HG02571 (cell line): ENCODE measurements at regions not wholly inside any gene's neighbourhood (a gene's known extent, or its start where the extent isn't known, plus 50 kb on each side); places are given as distances from the start of the nearest gene placed in this dataset.
"Not testable (repeated sequence)": the region's sequence is repeated elsewhere in the genome, so short reads cannot be mapped to it uniquely, and the experiment has no call there.

ENCODE experiments used
- ATAC-seq: cut with Tn5 transposase; IDR thresholded peaks from one replicate; pipeline ENCODE4 v1.9.1; 2021; ENCODE audit warnings: mild to moderate bottlenecking, moderate library complexity; ENCODE audit not compliant: unreplicated experiment

DNA sequence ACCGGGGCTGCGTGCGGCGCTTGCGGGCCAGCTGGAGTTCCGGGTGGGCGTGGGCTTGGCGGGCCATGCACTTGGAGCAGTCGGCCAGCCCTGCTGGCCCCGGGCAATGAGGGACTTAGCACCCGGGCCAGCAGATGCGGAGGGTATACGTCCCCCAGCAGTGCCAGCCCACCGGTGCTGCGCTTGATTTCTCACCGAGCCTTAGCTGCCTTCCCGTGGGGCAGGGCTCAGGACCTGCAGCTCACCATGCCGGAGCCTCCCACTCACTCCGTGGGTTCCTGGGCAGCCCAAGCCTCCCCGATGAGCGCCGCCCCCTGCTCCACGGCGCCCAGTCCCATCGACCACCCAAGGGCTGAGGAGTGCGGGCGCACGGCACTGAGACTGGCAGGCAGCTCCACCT lies 51.4 kb upstream of the INPP4B start:
- ATAC-seq: not testable (repeated sequence)

DNA sequence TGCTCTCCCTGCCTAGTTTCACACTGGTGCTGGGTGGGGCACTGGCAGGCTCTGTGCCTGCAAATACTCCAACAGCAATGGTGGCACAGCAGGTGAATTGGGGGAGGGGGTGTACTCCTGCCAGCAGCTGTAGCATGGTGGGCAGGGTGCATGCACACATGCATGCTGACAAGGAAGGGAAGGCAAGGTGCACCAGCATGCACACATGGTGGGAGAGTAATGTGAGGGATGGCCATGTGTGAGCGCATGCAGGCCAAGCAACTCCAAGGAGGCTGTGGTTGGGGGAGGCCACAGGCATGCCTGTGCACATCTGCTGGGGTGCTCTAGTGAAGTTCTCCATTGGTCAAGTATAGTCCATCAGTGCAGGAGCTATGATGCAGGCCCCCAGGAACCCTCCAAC lies 54.5 kb upstream of the INPP4B start:
- ATAC-seq: no peak

DNA sequence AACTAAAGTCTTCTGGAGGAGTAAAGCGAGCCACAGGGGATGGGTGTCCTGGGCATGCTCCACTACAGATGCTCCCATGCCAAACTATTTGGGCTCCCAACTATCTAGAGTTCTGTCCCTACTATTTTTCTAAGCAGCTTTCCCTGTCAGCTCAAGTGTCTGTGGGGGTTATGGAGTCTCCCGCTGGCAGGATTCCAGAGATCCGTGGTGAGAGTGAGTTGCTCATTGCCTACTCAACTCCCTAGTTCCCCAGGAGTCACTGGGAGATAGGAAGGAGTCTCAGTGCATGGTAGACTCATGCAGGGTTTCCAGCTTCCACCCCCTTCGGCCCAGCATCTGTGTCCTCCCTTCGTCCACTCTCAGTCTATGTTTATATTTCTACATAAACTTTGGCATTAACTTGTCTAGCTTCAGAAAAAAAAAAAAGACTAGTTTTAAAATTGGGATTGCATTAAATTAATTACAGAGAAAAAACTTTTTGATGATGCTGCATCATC lies 55.1 kb upstream of the INPP4B start:
- no peak for ATAC-seq

DNA sequence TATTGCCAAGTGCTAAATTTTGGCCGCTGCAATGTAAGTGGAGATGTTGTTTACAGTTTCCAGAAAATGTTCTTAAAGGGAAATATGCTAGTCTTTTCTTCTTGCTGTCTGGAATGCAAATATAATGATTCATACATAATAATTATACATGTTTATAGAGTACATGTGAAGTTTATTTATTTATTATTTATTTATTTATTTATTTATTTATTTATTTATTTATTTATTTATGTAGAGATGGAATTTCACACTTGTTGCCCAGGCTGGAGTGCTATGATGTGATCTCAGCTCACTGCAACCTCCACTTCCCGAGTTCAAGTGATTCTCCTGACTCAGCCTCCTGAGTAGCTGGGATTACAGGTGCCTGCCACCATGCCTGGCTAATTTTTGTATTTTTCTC lies 57.5 kb upstream of the INPP4B start:
- not testable (repeated sequence) for ATAC-seq

DNA sequence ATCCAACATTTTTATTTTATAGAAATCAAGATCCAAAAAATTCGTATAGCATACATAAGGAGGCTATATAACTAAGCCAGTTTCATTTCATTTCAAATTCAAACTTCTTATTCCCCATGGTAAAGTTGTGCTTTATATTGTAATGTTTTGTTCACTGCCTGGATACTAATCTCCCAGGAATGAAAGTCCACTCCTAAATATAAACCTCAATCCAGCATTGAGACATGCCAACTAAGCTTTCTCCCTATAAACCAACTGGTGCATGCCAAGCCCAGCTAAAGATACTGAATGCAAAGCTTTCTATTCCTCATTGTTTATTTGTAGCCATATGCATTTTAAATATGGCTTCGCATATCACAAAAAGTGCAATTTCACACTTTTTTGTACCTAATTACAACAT lies 63.8 kb upstream of the INPP4B start:
- ATAC-seq: no peak

DNA sequence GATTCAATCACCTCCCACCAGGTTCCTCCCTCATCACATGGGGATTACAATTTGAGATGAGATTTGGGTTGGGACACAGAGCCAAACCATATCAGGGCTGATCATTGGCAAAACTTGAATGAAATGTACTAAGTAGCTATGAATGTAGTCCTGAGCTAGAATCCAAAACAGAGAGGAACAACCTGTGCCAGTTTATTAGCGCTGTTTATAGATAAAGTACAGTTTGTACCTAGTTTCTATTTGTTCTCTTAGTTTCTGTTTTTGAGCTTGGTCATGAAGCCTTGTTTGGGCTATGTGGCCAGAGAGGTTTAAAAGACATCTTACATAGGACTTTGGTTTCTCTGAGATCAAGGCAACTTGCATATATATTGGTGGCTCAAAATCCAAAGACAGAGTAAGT lies 66.9 kb upstream of the INPP4B start:
- ATAC-seq: no peak

DNA sequence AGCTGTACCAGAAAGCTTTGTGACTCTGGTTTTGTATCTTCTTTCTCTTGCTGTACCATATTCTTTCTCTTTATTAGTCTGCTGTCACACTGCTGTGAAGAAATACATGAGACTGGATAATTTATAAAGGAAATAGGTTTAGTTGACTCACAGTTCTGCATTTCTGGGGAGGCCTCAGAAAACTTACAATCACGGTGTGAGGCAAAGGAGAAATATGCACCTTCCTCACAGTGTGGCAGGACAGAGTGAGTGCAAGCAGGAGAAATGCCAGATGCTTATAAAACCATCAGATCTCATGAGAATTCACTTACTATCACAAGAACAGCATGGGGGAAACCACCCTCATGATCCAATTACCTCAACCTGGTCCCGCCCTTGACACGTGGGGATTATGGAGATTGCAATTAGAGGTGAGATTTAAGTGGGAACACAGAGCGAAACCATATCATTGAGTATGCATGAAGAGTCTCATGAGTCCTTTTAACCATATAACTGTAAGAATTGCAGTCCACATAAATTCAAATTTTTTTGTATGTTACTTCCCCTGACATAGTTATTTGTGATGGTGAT lies 67.4 kb upstream of the INPP4B start:
- ATAC-seq: no peak

DNA sequence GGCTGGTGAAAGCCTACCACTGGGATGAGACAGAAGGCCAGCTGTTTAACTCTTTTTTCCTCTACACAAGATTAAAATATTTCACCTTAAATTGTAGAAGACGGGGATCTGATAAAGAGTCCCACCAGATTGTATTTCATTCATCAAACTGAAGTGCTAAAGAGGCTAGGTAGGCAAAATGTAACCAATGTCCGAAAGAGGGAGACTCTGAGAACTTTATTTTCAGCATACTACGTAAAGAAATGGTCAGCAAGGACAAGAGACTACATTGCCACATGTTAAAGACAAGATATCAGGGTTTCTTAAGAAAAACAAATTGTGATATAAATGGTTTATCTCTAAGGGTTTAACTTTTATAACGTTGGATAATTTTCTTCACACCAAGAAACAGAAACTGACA lies 71.6 kb upstream of the INPP4B start:
- no peak for ATAC-seq

DNA sequence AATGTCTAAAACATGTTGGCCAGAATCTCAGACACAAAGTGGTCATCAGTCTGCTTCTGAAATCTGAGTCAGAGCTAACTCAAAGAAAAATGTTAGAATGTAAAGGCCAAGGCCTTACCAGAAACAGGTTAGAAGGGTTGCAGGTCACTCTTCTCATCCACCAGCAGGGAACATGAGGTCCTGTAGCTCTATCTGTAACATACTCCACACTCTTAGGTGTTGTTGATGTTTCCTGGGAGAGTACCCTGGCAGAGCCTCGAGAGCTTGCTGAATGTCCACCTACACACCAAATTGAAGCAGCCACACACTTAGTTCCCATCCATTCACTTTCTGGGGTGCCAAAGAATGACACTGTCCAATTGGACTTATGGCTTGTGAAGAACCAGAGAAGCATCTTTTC lies 76.6 kb upstream of the INPP4B start:
- ATAC-seq: no peak

DNA sequence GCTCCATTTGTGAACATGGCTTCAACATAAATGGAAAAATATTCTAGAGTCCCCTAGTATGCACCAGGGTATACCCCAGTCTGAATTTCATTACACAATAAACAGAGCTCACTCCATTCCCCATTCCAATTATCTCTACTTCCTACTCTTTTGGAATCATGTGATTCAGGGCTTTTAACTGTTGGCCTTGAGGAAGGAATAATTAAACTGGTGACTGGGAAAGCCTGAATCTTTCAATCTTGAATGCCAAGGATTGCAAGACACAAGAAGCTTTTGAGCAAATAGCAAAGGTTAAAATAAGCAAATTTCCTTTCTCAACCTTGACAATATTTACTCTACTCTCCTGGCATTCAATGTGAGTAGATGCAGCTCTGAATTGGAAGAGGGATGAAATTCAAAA lies 77.5 kb upstream of the INPP4B start:
- no peak for ATAC-seq

DNA sequence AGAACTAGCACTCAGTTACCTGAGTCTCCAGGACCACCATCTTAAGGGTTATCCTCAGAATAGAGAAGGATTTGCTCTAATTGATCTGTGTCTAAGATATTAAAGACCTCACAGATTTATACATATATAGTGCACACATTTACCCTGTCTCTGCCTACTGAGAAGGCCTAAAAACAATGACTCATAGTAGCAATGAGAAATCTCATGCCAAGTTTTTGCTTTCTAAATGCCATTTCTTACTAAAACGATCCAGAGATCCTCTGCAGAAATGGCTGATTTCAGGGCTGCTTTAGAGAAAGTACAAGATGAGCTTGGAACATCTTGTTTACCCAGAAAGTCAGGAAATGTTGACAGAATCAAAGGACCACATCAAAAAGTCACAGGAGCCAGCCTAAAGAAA lies 79.1 kb upstream of the INPP4B start:
- no peak for ATAC-seq

DNA sequence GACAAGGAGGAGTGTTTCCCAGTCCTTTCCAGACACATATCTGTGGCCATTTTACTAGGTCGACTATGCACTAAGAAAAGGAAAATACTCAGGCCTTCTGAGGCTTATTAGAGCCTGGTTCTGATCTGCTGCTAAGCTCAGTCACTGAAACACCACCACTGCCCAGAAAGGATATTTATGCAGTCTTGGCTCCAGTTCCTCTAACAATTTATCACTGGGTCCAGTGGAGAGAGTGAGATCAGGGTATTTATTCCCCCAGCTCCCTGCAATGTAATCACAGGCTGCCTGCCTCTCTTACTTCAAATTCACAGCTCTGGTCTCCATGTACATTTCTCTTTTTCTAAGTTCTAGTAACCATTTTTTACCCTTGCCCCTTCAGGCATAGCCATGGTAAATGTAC lies 81.6 kb upstream of the INPP4B start:
- no peak for ATAC-seq

DNA sequence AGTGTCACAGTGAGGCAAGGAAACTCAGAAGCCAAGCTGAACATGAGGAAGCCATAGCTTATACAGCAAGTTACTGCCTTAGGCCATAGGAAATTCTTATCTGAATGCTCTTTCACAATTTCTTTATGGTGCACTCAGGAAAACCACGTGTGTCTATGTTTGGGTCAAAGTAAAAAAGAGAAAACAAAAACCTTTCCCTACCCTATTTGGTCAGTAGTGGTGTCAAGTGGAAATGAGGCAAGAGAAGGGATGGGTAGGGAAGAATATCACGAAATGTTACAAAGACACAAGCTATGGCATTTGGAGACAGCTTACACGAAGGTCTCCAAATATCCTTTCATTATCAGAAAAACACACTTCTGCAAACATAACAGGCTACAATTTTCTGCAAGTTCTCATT lies 83.4 kb upstream of the INPP4B start:
- no peak for ATAC-seq

DNA sequence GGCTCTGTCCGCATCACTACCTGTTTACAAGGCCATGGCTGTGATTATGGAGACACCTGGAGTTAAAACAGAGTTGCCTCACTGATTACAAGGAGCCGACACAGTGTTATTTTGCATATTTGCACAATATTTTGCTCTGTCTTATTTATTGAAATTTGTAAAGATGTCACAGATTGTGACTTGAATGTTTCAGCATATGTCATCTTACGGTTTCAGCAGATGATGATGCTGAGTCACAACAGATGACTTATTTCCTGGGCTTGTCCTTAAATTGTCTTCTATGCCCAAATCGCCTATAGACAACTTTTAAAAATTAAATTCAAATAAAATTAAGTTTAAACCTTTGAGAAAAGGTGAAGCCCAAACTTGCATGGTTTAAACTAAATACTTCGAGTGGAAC lies 87.1 kb upstream of the INPP4B start:
- no peak for ATAC-seq

DNA sequence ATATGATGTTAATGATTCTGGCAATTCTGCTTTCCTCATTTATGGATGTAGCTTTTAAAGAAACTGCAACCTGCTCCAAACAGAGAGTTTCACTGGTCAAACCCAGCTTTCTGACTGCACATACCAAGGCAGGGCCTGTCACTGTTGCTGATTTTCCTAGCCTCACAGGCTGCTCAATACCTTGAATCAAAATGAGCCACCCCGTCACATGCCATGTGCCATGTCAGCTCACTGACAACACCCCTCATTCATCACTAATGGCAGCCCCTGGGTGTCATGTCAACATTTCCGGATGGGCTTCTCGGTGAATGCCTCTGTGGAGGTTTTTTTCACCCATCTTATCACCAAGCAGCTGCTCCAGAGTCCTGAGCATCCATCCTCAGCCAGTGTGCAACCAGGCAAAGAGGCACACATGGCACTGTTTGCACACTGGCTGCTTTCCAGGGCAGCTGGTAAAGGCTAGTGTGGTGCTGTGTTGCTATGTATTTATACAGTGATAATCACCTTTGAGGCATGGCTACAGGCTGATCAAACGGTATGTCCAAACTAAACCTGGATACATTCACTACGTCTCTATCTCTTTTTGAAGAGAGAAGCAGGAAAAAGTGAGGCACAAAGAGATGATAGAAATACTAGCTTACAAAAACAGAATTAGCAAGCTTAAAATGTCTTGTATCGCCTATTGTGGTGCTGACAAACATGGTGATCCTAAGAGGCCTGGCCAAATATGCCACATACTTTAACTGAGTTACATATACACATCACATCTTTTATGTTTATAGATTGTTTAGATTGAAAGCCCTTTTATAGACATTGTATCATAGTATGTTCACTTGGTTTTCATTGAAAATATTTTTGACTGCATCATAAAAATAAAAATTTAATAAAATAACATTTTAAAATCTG lies 94.6 kb upstream of the INPP4B start:
- ATAC-seq: no peak

DNA sequence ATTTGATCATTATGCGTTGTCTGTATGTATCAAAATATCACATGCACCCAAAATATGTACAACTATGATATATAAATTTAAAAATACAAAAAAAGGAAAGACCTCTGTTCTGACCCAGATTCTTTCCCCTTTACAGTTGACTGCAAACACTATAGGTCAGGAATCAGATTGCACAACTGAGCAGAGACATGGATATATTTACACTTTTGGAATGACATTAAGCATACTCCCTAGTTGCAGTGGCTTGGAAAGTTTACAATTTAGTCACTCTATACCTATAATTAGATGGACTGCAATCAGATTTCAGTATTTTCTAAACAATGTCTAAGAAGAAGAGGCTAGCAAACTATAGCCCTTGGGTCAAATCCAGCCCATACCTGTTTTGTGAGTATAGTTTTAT lies 98.5 kb upstream of the INPP4B start:
- ATAC-seq: no peak

DNA sequence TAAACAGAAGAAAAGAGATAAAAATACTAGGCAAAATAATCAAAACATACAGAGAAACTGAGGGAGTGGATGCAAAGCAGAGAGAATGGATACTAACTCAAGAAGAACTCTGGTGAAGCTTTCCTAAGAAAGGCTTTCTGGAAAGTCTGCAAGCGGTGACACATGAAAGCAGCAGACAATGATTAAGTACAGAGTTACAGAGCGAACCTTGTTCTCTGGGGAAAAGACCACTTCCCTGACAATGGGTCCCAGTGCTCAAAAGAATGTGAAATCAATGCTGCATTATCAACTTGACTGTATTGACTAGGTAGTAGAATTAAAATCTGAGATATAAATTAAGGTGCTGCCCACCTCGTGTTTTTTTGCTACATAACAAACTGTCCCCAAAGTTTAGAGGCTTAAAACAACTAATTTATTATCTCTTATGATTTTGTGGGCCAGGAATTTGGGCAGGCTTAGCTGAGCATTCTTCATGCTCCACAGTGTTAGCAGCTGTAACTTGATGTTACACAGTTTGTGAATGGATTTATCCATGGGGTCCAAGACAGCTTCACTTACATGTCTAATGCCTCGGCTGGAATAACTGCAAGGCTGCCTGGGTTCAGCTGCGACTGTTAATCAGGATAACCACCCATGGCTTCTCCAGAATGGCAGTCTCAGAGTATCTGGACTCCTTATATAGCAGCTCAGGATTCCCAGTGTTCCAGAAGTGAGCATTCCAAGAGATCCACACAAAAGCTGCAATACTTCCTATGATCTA lies 106.9 kb upstream of the INPP4B start:
- ATAC-seq: no peak

DNA sequence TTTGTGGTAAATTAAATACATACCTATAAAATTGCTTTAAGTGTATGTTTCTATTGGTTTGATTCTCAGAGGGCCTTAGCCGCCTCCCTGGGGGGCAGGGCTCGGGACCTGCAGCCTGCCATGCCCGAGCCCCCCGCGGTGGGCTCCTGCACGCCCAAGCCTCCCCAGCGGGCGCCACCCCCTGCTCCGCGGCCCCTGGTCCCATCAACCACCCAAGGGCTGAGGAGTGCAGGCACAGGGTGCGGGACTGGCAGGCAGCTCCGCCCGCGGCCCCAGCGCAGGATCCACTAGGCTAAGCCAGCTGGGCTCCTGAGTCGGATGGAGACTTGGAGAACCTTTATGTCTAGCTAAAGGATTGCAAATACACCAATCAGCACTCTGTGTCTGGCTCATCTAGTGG lies 108.3 kb upstream of the INPP4B start:
- no peak for ATAC-seq

DNA sequence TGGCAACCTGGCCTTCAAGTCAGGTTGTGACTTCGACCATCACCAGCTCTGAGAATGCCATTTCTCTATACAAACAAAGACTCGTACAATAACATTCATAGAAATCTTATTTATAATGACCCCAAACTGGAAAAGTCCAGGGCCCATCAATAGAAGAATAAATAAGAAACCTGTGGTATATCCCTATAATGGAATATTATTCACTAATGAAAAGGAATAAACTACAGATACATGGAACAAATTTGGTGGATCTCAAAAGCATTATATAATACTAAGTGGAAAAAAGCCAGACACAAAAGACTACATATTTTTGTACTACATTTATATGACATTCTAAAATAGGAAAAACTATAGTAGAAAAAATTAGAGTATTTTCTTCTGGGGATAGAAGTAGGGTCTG lies 109.4 kb upstream of the INPP4B start:
- no peak for ATAC-seq

DNA sequence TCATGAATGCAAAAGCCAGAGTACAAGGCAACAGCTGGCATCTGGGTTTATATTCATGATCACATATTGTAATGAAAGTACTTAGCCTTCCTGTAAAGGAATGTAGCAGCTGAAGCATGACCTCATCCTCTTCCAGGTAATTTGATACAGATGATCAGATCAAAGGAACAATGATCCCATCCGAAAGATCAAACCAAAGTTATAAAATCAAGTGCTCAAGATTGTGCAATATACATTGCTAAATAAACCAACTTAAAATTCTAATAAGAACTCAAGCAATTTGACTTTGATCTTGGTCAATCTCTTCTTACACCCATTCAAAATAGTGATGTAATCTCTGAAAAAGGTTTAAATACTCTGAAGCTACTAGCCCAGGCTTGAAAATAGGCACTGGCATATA lies 113.1 kb upstream of the INPP4B start:
- no peak for ATAC-seq

DNA sequence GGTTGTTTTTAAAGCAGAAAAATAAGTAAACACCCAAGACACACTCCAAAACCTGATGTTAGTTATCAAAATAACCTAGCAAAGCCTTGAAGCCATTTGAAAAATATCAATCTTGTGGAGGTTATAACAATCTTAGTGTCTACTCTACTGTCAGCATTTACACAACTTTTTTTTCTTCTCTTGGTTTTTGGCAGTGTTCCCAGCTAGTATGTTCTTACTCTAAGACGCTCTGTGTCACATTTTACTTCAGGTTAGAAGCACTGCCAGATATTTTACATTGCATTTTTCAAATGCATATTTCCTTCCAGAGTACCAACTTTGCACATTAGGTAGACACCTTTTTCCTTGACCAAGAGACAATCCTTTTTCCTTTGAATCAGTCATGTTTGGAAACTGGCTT lies 114.0 kb upstream of the INPP4B start:
- ATAC-seq: no peak
